ENCODE measurements at regions not wholly inside any gene's neighbourhood (a gene's known extent, or its start where the extent isn't known, plus 50 kb on each side); places are given as distances from the start of the nearest gene placed in this dataset.

DNA sequence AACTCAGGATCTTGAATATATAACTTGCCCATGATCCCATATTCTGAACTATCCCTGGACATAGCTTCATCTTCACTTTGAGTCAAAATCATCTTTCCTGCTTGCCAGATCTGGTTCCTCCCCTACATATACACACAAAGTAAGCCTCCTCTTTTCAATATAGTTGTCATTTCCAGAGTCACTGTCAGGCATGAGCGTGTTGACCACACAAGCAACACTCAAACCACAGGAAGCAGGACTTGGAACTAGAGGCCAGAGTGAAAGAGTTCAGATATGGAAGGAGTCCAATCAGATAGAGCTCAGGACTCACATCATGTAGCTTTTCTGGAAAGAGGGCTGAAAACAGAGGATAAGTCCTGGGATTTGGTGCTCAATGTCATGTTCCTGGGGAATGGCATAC, 1140.6 kb downstream of the BCL11B start:
- no peak for TF ChIP-seq ZFX (IDR thresholded peaks at IDR 0.05)
- TF ChIP-seq, protein P1, sequence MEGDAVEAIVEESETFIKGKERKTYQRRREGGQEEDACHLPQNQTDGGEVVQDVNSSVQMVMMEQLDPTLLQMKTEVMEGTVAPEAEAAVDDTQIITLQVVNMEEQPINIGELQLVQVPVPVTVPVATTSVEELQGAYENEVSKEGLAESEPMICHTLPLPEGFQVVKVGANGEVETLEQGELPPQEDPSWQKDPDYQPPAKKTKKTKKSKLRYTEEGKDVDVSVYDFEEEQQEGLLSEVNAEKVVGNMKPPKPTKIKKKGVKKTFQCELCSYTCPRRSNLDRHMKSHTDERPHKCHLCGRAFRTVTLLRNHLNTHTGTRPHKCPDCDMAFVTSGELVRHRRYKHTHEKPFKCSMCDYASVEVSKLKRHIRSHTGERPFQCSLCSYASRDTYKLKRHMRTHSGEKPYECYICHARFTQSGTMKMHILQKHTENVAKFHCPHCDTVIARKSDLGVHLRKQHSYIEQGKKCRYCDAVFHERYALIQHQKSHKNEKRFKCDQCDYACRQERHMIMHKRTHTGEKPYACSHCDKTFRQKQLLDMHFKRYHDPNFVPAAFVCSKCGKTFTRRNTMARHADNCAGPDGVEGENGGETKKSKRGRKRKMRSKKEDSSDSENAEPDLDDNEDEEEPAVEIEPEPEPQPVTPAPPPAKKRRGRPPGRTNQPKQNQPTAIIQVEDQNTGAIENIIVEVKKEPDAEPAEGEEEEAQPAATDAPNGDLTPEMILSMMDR (conservative IDR thresholded peaks at IDR 0.05) = no peak
- no peak overlapping the region for H3K27ac ChIP-seq

DNA sequence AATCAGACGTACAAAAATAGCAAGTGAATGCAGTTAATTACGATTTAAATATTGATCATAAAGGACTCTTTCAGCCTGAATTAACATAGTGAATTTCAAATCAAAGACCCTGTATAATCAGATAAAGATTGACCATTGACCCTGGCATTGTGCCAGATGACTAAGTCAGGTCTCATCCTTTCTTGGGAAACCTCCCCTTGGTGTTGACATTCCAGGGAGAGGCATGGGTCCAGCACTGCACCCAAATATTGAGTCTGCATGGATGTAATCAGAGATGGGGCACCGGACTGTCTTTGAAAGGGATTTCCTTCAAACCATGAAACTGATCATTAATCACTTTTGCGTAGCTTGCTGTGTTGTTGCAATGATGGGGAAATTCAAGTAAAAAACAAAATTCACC, 1138.2 kb downstream of the BCL11B start:
- TF ChIP-seq ZFX (IDR thresholded peaks at IDR 0.05) = no peak
- TF ChIP-seq, protein P1 (conservative IDR thresholded peaks at IDR 0.05) = no peak
- H3K27ac ChIP-seq = no peak overlapping the region

DNA sequence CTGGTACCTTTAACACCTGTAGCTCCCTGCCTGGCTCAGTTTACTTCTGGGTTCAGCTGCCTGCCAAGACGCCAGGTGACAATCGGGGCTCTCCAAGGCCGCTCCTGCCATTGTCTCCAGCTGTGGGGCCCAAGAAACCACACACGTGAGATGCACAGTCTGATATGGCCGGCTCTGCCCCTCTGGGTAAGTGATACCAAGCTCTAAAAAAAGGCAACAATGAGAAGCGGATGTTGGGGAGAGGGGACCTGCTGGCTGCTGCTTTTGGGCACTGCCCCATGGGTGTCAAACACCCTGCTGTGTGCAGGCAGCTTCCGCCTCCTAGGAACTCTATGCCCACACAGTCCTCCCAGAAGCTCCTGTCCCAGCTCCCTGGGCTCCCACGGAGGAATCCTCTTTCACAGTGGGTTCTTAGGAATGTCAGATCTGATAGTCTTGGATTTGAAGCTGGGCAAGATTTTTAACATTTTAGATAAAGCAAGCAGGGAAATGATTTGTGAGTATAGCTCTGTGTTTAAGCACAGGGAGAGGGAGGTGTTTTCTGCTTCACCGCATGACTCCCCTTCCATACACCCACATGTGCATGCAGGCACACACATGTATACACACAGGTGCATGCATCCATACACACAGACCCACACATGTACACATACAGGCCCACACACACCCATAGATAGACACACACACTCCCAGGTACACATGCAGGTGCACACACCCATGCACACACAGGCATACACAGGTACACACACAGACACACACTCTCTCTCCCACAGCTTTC, 1135.8 kb downstream of the BCL11B start:
- no peak overlapping the region for H3K27ac ChIP-seq
- TF ChIP-seq, protein P1 (conservative IDR thresholded peaks at IDR 0.05) = no peak
- no peak for TF ChIP-seq ZFX (IDR thresholded peaks at IDR 0.05)

DNA sequence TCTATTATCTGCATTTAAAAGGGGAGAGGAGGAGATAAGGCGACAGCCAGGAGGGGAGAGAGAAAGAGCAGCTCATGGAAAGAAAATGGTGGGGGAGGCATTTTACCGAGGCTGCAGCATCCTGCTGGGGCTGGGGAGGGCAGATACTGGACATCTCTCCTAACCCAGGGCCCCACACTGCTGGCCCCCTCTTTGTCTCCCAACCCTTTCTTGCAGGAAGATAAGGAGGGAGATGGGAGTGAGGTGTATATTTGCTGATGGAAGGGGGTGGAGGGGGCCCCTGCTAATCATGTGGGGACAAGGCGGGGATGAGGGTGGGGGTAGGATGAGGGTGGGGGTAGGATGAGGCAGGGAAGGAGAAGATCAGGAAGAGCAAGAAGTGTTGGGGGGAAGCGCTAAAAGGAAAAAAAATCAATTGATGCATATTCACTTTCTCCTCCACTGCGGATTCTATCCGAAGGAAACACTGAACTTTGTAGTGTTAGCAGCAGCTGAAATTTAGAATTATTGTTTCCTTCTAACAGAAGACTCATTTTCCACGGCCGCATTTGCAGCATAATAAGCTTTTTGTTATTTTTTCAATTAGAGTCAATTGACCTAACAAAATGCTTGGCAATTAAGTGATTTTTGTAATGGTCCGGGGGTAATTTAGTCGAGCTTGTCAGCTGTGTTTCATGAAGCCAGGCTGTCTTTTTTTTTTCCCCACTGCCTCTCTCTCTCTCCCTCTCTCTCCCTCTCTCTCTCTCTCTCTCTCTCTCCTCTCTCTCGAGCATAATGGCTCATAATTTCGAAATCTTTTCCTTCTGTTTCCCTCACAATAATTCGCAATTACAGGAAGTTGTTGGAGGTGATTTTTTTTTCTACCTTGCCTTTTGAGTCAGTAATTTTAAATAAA, 1134.6 kb downstream of the BCL11B start:
- TF ChIP-seq ZFX (IDR thresholded peaks at IDR 0.05) = no peak
- TF ChIP-seq, protein P1 (conservative IDR thresholded peaks at IDR 0.05) = no peak
- no peak overlapping the region for H3K27ac ChIP-seq

DNA sequence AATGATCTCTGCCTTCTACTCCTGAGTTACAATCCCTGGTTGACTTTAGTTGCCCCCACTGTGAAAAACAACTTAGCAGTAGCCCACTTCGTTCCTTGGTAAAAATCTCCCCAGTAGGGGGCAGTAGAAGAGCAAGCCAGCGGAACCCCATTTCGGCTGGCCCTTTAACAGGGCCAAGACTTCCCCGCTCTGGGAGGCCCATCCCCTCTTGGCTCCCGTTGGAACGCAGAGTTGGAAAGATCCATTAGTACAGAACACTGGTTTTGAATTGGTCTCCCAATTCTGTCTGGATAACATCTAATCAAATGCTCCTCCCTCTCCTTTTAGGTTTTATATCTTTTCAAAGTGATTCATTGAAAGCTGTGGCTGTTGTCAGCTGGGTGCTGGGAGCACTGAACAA, 1133.3 kb downstream of the BCL11B start:
- no peak overlapping the region for H3K27ac ChIP-seq
- TF ChIP-seq, protein P1 (conservative IDR thresholded peaks at IDR 0.05) = peak; percentile 89
- TF ChIP-seq ZFX (IDR thresholded peaks at IDR 0.05) = no peak

DNA sequence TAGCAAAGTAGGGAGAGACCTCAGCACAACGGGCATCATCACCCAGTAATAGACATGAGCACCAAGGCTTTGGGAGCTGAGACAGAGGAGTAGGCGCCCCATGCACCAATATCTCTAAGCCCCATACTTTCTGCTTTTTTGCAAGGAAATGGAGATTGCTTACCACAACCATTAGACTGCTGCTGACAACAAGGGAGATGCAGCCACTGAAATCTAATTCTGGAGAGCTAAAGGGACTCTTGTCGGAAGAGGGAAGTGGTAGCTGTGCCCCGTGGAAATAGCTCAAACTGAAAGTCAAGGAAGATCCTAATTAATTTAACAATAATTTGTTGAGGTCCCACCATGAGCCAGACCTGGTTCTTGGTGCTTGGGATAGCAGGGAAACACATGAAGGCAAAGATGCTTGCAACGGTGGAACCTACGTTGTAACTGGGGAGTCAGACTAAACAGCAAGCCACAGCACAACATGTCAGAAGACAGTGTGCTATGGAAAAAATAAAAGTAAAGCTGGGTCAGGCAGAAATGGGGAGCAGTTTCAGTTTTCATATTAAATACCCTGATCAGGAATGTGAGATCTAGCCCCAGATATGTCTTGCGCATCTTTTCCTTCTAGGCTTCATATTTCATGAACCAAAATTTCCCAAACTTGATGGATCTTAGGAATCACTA, 1131.0 kb downstream of the BCL11B start:
- no peak overlapping the region for H3K27ac ChIP-seq
- TF ChIP-seq, protein P1 (conservative IDR thresholded peaks at IDR 0.05) = no peak
- TF ChIP-seq ZFX (IDR thresholded peaks at IDR 0.05) = no peak
